ELF-1 (cell line): ENCODE measurements at regions not wholly inside any gene's neighbourhood (a gene's known extent, or its start where the extent isn't known, plus 50 kb on each side); places are given as distances from the start of the nearest gene placed in this dataset.
"Not testable (repeated sequence)": the region's sequence is repeated elsewhere in the genome, so short reads cannot be mapped to it uniquely, and the experiment has no call there.

Experiments used
- DNase-seq: peaks from one replicate; pipeline ENCODE4 v3.0.0-alpha.2; 2016; ENCODE audit warnings: low read depth, low spot score

GRCh38 chr6:144652292-144652891 is 367.3 kb downstream of the UTRN start:
- no peak for DNase-seq

- no peak for DNase-seq
These were observed 368.9 kb downstream of the UTRN start for GRCh38 chr6:144653885-144654505.

- no peak for DNase-seq
These were observed 369.4 kb downstream of the UTRN start for GRCh38 chr6:144654506-144654905.

GRCh38 chr6:144655376-144655775 is 370.2 kb downstream of the UTRN start:
- DNase-seq, result no peak

- DNase-seq, result peak; percentile 22
These were observed 372.6 kb downstream of the UTRN start for GRCh38 chr6:144657691-144658090.

- DNase-seq, result peak; percentile 80
These were observed 374.4 kb downstream of the UTRN start for GRCh38 chr6:144659202-144660182.

GRCh38 chr6:144660561-144661115 is 375.5 kb downstream of the UTRN start:
- DNase-seq, result no peak

- peak; percentile 27 for DNase-seq
These were observed 376.1 kb downstream of the UTRN start for GRCh38 chr6:144661116-144661806.

- no peak for DNase-seq
These were observed 377.8 kb downstream of the UTRN start for GRCh38 chr6:144662812-144663365.

GRCh38 chr6:144664281-144664680 is 379.1 kb downstream of the UTRN start:
- DNase-seq, result no peak

GRCh38 chr6:144664947-144665346 is 379.8 kb downstream of the UTRN start:
- no peak for DNase-seq

- DNase-seq, result no peak
These were observed 380.9 kb downstream of the UTRN start for GRCh38 chr6:144665932-144666450.

- no peak for DNase-seq
These were observed 381.6 kb downstream of the UTRN start for GRCh38 chr6:144666781-144667180.

GRCh38 chr6:144667532-144668503 is 382.7 kb downstream of the UTRN start:
- no peak for DNase-seq

- DNase-seq, result not testable (repeated sequence)
These were observed 385.1 kb downstream of the UTRN start for GRCh38 chr6:144670259-144670658.

- no peak for DNase-seq
These were observed 388.7 kb downstream of the UTRN start for GRCh38 chr6:144673807-144674206.

- no peak for DNase-seq
These were observed 390.2 kb downstream of the UTRN start for GRCh38 chr6:144675231-144675861.

GRCh38 chr6:144676310-144676709 is 391.2 kb downstream of the UTRN start:
- DNase-seq, result not testable (repeated sequence)

GRCh38 chr6:144677263-144677662 is 392.1 kb downstream of the UTRN start:
- not testable (repeated sequence) for DNase-seq
